ENCODE measurements at regions not wholly inside any gene's neighbourhood (a gene's known extent, or its start where the extent isn't known, plus 50 kb on each side); places are given as distances from the start of the nearest gene placed in this dataset.

- Histone ChIP-seq H3K27ac (no peak overlapping the region), H3K4me3 (no peak overlapping the region), H3K36me3 (no peaks in the 10 kb centered on the region), H3K9me3 (no peaks in the 10 kb centered on the region), H3K9ac (ENCODE audit: low read depth in 2 of 2, low read length in 2 of 2) (no peak overlapping the region), H3K27me3 (no peaks in the 10 kb centered on the region), H3K4me1 (no peaks in the 10 kb centered on the region)
- TF ChIP-seq CTCF (IDR thresholded peaks at IDR 0.05): no peak
- no peak for DNase-seq
- intact Hi-C loops (cut with DNase I): no loop called here
Observed at GRCh38 chr15:79492065-79492464, 59.9 kb downstream of the MINAR1 start.

- H3K4me3 ChIP-seq: no peak overlapping the region
- H3K27ac ChIP-seq: no peak overlapping the region
- no peaks in the 10 kb centered on the region for H3K9me3 ChIP-seq
- H3K36me3 ChIP-seq: no peaks in the 10 kb centered on the region
- H3K4me1 ChIP-seq: no peaks in the 10 kb centered on the region
- H3K9ac ChIP-seq (ENCODE audit: low read depth in 2 of 2, low read length in 2 of 2): no peak overlapping the region
- H3K27me3 ChIP-seq: no peaks in the 10 kb centered on the region
- DNase-seq: no peak
- no peak for TF ChIP-seq CTCF (IDR thresholded peaks at IDR 0.05)
- intact Hi-C loops (cut with DNase I): no loop called here
Observed at GRCh38 chr15:79494384-79494909, 62.3 kb downstream of the MINAR1 start.

GRCh38 chr15:79494963-79495755 is 63.0 kb downstream of the MINAR1 start:
- H3K9me3 ChIP-seq: no peaks in the 10 kb centered on the region
- H3K4me1 ChIP-seq: no peaks in the 10 kb centered on the region
- no peaks in the 10 kb centered on the region for H3K36me3 ChIP-seq
- no peak overlapping the region for H3K27ac ChIP-seq
- intact Hi-C loops (cut with DNase I): no loop called here
- no peak for TF ChIP-seq CTCF (IDR thresholded peaks at IDR 0.05)
- no peak overlapping the region for H3K9ac ChIP-seq (ENCODE audit: low read depth in 2 of 2, low read length in 2 of 2)
- no peak overlapping the region for H3K4me3 ChIP-seq
- DNase-seq: no peak
- no peaks in the 10 kb centered on the region for H3K27me3 ChIP-seq

- TF ChIP-seq CTCF (IDR thresholded peaks at IDR 0.05): no peak
- Histone ChIP-seq H3K4me1 (no peaks in the 10 kb centered on the region), H3K9ac (ENCODE audit: low read depth in 2 of 2, low read length in 2 of 2) (no peak overlapping the region), H3K27ac (no peak overlapping the region), H3K36me3 (no peaks in the 10 kb centered on the region), H3K9me3 (no peaks in the 10 kb centered on the region), H3K27me3 (no peaks in the 10 kb centered on the region), H3K4me3 (no peak overlapping the region)
- intact Hi-C loops (cut with DNase I): no loop called here
- no peak for DNase-seq
Observed at GRCh38 chr15:79495775-79496174, 63.6 kb downstream of the MINAR1 start.

GRCh38 chr15:79496838-79497237 is 64.7 kb downstream of the MINAR1 start:
- intact Hi-C loops (cut with DNase I): no loop called here
- H3K27me3 ChIP-seq: no peaks in the 10 kb centered on the region
- TF ChIP-seq CTCF (IDR thresholded peaks at IDR 0.05): no peak

More at GRCh38 chr15:79496838-79497237, 64.7 kb downstream of the MINAR1 start:
- Histone ChIP-seq H3K27ac (no peak overlapping the region), H3K36me3 (no peaks in the 10 kb centered on the region), H3K9me3 (no peaks in the 10 kb centered on the region), H3K4me3 (no peak overlapping the region), H3K9ac (ENCODE audit: low read depth in 2 of 2, low read length in 2 of 2) (no peak overlapping the region), H3K4me1 (no peaks in the 10 kb centered on the region)
- no peak for DNase-seq

All from colonic mucosa (tissue), 4 donors.